Neural cell (in vitro differentiated cells): ENCODE measurements at regions not wholly inside any gene's neighbourhood (a gene's known extent, or its start where the extent isn't known, plus 50 kb on each side); places are given as distances from the start of the nearest gene placed in this dataset.

Experiments used
- H2AFZ ChIP-seq: fragments of 200-600, 300-800 bp; sonication (generic), shearing (Covaris generic); 2 replicates; pipeline ENCODE4 v1.6.0; 2014; ENCODE audit warnings: low read depth, mild to moderate bottlenecking, antibody characterized with exemption, low read length, moderate library complexity
- H3F3A ChIP-seq: fragments of 200-600 bp; shearing (Covaris generic); 2 replicates; pipeline ENCODE4 v1.6.1; 2016; ENCODE audit warnings: mild to moderate bottlenecking, moderate library complexity, mixed read lengths, antibody characterized with exemption, low read length; ENCODE audit not compliant: insufficient read depth, poor library complexity, severe bottlenecking
- H3K27ac ChIP-seq: fragments of 200-600, 300-800 bp; sonication (generic), shearing (Covaris generic); 2 replicates; pipeline ENCODE4 v1.5.1; 2014; ENCODE audit warnings: mild to moderate bottlenecking, low read length, moderate library complexity
- H3K27me3 ChIP-seq: fragments of 300-800, 200-600 bp; sonication (generic), shearing (Covaris generic); 2 replicates; pipeline ENCODE4 v1.6.0; 2014; ENCODE audit warnings: mild to moderate bottlenecking, low read depth, low read length, moderate library complexity; ENCODE audit not compliant: insufficient read depth
- H3K36me3 ChIP-seq: fragments of 300-800, 200-600 bp; sonication (generic), shearing (Covaris generic); 2 replicates; pipeline ENCODE4 v1.5.1; 2014; ENCODE audit warnings: mild to moderate bottlenecking, antibody characterized with exemption, low read length, moderate library complexity; ENCODE audit not compliant: insufficient read depth
- H3K4me2 ChIP-seq: fragments of 300-800, 200-600 bp; sonication (generic), shearing (Covaris generic); 2 replicates; pipeline ENCODE4 v1.6.0; 2014; ENCODE audit warnings: mild to moderate bottlenecking, low read length
- H3K4me3 ChIP-seq: fragments of 300-800, 200-600 bp; sonication (generic), shearing (Covaris generic); 2 replicates; pipeline ENCODE4 v1.5.1; 2014; ENCODE audit warnings: mild to moderate bottlenecking, low read length, moderate library complexity
- H3K79me2 ChIP-seq: fragments of 200-600 bp; shearing (Covaris generic); replicated peaks from 2 replicates; pipeline ENCODE4 v1.6.0; 2014; ENCODE audit warnings: mild to moderate bottlenecking, low read length, moderate library complexity; ENCODE audit not compliant: insufficient read depth
- H3K9ac ChIP-seq: fragments of 300-800, 200-600 bp; sonication (generic), shearing (Covaris generic); 2 replicates; pipeline ENCODE4 v1.6.1; 2016; ENCODE audit warnings: mild to moderate bottlenecking, low read length, mixed read lengths
- H3K9me2 ChIP-seq: fragments of 200-600 bp; shearing (Covaris generic); 2 replicates; pipeline ENCODE4 v1.6.1; 2016; ENCODE audit warnings: mild to moderate bottlenecking, low read length, mixed read lengths; ENCODE audit not compliant: insufficient read depth
- H3K9me3 ChIP-seq: fragments of 200-600, 300-800 bp; sonication (generic), shearing (Covaris generic); 2 replicates; pipeline ENCODE4 v1.6.1; 2016; ENCODE audit warnings: mild to moderate bottlenecking, mixed run types, low read length, moderate library complexity, mixed read lengths
- H4K20me1 ChIP-seq: fragments of 200-600 bp; shearing (Covaris generic); 2 replicates; pipeline ENCODE4 v1.6.1; 2016; ENCODE audit warnings: mild to moderate bottlenecking, mixed run types; ENCODE audit not compliant: insufficient read depth
- EP300 ChIP-seq: fragments of 450-650 bp; conservative IDR thresholded peaks from 2 replicates; pipeline ENCODE4 v1.6.1; 2014; ENCODE audit warnings: antibody characterized with exemption, mild to moderate bottlenecking, moderate library complexity; ENCODE audit not compliant: poor library complexity, severe bottlenecking
- EZH2 ChIP-seq: fragments of 200-600, 300-800 bp; shearing (Covaris generic), sonication (generic); IDR thresholded peaks from 2 replicates; pipeline ENCODE4 v1.6.1; 2014; ENCODE audit warnings: antibody characterized with exemption, low read length, borderline replicate concordance, mild to moderate bottlenecking; ENCODE audit not compliant: insufficient read depth, poor library complexity, severe bottlenecking
- MXI1 ChIP-seq: fragments of 450-650 bp; conservative IDR thresholded peaks from 2 replicates; pipeline ENCODE4 v1.6.1; 2014; ENCODE audit warnings: antibody characterized with exemption, mild to moderate bottlenecking; ENCODE audit not compliant: poor library complexity, severe bottlenecking
- POLR2AphosphoS5 ChIP-seq: IDR thresholded peaks from 2 replicates; pipeline ENCODE4 v1.6.1; 2012
- RAD21 ChIP-seq: fragments of 450-650 bp; conservative IDR thresholded peaks from 2 replicates; pipeline ENCODE4 v1.6.1; 2014; ENCODE audit warnings: antibody characterized with exemption, mild to moderate bottlenecking, moderate library complexity
- REST ChIP-seq: IDR thresholded peaks from 2 replicates; pipeline ENCODE4 v1.6.1; 2012; ENCODE audit warnings: borderline replicate concordance
- SMC3 ChIP-seq: fragments of 450-650 bp; conservative IDR thresholded peaks from 2 replicates; pipeline ENCODE4 v1.6.1; 2014; ENCODE audit warnings: antibody characterized with exemption, mild to moderate bottlenecking, moderate library complexity; ENCODE audit not compliant: poor library complexity
- TAF1 ChIP-seq: IDR thresholded peaks from 2 replicates; pipeline ENCODE4 v1.6.1; 2012; ENCODE audit warnings: low read depth
- TF ChIP-seq, protein P1 (sequence below): fragments of 450-650 bp; IDR thresholded peaks from 2 replicates; pipeline ENCODE4 v1.5.1; 2014; ENCODE audit warnings: antibody characterized with exemption, mild to moderate bottlenecking, moderate library complexity; ENCODE audit not compliant: poor library complexity, severe bottlenecking

GRCh38 chr4:166284221-166284620 is 411.2 kb downstream of the TLL1 start:
- no peaks in the 10 kb centered on the region for H3K9me3 ChIP-seq
- H3K9me2 ChIP-seq: no peaks in the 10 kb centered on the region
- H3K27ac ChIP-seq: no peak overlapping the region
- no peaks in the 10 kb centered on the region for H3F3A ChIP-seq
- no peak for TF ChIP-seq EP300
- H4K20me1 ChIP-seq: no peaks in the 10 kb centered on the region
- no peak overlapping the region for H2AFZ ChIP-seq
- H3K4me2 ChIP-seq: no peak overlapping the region
- no peaks in the 10 kb centered on the region for H3K79me2 ChIP-seq
- H3K36me3 ChIP-seq: no peaks in the 10 kb centered on the region
- no peak overlapping the region for H3K4me3 ChIP-seq
- H3K27me3 ChIP-seq: no peaks in the 10 kb centered on the region
- H3K9ac ChIP-seq: no peak overlapping the region

DNA sequence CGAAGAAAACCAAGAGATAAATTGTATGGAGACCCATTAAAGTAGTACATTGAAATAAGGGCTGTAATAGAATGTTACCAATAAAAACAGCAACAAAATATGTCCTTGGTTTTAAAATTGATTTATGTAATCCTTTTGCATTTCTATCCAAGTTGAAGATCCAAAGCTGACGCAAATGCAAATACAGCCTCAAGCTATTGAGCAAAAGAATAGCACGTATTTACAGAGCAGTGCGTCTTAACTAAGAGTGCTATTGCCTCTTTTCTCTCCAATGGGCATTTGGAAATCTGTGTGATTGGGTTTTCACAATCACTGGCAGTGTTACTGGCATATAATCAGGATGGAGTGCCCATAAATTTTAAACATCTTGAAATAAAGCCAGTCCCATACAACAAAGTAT is 417.4 kb downstream of the TLL1 start:
- H3K4me3 ChIP-seq: no peak overlapping the region
- H3K9ac ChIP-seq: no peak overlapping the region
- no peaks in the 10 kb centered on the region for H3K36me3 ChIP-seq
- H3K27ac ChIP-seq: no peak overlapping the region
- H3F3A ChIP-seq: no peaks in the 10 kb centered on the region
- H3K9me3 ChIP-seq: no peaks in the 10 kb centered on the region
- H3K27me3 ChIP-seq: no peaks in the 10 kb centered on the region
- H3K4me2 ChIP-seq: no peak overlapping the region
- H2AFZ ChIP-seq: no peak overlapping the region
- TF ChIP-seq RAD21 (no peak), TAF1 (no peak), REST (no peak), MXI1 (no peak), POLR2AphosphoS5 (no peak), EZH2 (no peak)
- no peaks in the 10 kb centered on the region for H3K79me2 ChIP-seq
- H3K9me2 ChIP-seq: no peaks in the 10 kb centered on the region
- H4K20me1 ChIP-seq: no peaks in the 10 kb centered on the region

DNA sequence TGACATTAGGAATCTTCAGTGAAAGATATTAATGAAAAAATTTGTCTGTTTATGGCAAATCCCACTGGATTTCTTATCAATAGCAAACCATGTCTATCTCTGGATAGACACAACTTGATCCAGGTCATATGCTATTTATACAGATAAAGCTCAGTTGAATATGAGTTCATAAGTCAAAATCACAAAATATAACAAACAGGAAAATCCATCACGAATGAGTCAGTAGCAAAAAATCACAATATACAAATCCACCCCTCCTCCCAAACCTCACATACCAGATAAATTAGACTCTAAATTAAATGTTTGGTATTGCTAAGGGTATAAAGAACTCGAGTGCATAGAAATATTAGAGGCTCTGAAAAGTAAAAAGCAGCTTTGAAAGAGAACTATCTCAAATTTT is 420.5 kb downstream of the TLL1 start:
- Histone ChIP-seq H4K20me1 (no peaks in the 10 kb centered on the region), H3K4me2 (no peak overlapping the region), H3K27ac (no peak overlapping the region), H3F3A (no peaks in the 10 kb centered on the region), H3K4me3 (no peak overlapping the region), H3K36me3 (no peaks in the 10 kb centered on the region), H3K27me3 (no peaks in the 10 kb centered on the region), H3K9ac (no peak overlapping the region), H3K9me2 (no peaks in the 10 kb centered on the region), H3K9me3 (no peaks in the 10 kb centered on the region), H2AFZ (no peak overlapping the region), H3K79me2 (no peaks in the 10 kb centered on the region)
- no peak for TF ChIP-seq EZH2
- TF ChIP-seq TAF1: no peak
- no peak for TF ChIP-seq RAD21
- TF ChIP-seq, protein P1, sequence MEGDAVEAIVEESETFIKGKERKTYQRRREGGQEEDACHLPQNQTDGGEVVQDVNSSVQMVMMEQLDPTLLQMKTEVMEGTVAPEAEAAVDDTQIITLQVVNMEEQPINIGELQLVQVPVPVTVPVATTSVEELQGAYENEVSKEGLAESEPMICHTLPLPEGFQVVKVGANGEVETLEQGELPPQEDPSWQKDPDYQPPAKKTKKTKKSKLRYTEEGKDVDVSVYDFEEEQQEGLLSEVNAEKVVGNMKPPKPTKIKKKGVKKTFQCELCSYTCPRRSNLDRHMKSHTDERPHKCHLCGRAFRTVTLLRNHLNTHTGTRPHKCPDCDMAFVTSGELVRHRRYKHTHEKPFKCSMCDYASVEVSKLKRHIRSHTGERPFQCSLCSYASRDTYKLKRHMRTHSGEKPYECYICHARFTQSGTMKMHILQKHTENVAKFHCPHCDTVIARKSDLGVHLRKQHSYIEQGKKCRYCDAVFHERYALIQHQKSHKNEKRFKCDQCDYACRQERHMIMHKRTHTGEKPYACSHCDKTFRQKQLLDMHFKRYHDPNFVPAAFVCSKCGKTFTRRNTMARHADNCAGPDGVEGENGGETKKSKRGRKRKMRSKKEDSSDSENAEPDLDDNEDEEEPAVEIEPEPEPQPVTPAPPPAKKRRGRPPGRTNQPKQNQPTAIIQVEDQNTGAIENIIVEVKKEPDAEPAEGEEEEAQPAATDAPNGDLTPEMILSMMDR: no peak
- TF ChIP-seq POLR2AphosphoS5: no peak
- no peak for TF ChIP-seq MXI1
- TF ChIP-seq REST: no peak
- no peak for TF ChIP-seq SMC3
- no peak for TF ChIP-seq EP300
